ENCODE measurements at regions not wholly inside any gene's neighbourhood (a gene's known extent, or its start where the extent isn't known, plus 50 kb on each side); places are given as distances from the start of the nearest gene placed in this dataset.

DNA sequence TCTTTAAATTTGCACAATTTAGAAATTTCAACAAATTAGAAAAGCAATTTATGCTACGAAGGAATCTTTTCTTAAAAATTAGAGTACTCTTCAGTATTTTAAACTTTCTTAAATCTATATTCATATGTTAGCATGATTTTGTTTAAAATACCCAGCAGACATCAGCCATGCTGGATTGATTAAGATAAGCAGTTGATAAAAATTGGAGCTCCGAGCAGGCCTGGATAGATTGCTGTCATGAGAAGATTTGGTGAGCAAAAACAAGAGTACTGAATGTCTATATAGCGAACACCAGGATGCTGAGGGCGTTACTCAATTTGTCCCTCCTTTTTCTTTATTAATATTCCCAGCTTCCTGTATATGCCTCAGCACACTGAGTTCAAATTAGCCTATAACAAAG is 108.4 kb upstream of the SLC35B3 start:
- Mint-ChIP-seq H3K4me3 (no peak overlapping the region), H3K4me1 (no peaks in the 10 kb centered on the region), H3K9me3 (peaks cover 0 to 30% (median 20%) of the 10 kb centered on the region in 3 donors), H3K27me3 (peaks cover 0 to 5% of the 10 kb centered on the region in 2 donors), H3K36me3 (no peaks in the 10 kb centered on the region), H3K27ac (no peak overlapping the region)
- no peaks in the 10 kb centered on the region for H3K4me1 ChIP-seq (ENCODE audit: control insufficient read depth in 1 of 2, extremely low read depth in 1 of 2, insufficient read depth in 2 of 2, low read length in 2 of 2)
- DNase-seq (no peak), ATAC-seq (replicated peaks in 1 of 4) (no peak)
- H3K27ac ChIP-seq (ENCODE audit: low read length) = no peak overlapping the region
- H3K27me3 ChIP-seq (replicated peaks in 1 of 2; ENCODE audit: control insufficient read depth in 2 of 2, extremely low read depth in 1 of 2, insufficient read depth in 2 of 2, low read length in 1 of 2) = no peaks in the 10 kb centered on the region
- H3K4me3 ChIP-seq (ENCODE audit: control insufficient read depth in 1 of 2, extremely low read depth in 1 of 2, low read length in 1 of 2) = no peak overlapping the region
- no peaks in the 10 kb centered on the region for H3K9me3 ChIP-seq
- no CpG with 5 or more reads among the region's 4 CpGs for WGBS (ENCODE audit: insufficient coverage)
- POLR2A ChIA-PET = no interaction called here
- H3K36me3 ChIP-seq (ENCODE audit: control insufficient read depth in 2 of 2, extremely low read depth in 1 of 2, insufficient read depth in 1 of 2, low read length in 1 of 2) = no peaks in the 10 kb centered on the region
- CTCF ChIA-PET = no interaction called here

- Histone ChIP-seq H3K27me3 (replicated peaks in 1 of 2; ENCODE audit: control insufficient read depth in 2 of 2, extremely low read depth in 1 of 2, insufficient read depth in 2 of 2, low read length in 1 of 2) (no peaks in the 10 kb centered on the region), H3K9me3 (no peaks in the 10 kb centered on the region), H3K27ac (ENCODE audit: low read length) (no peak overlapping the region), H3K4me1 (ENCODE audit: control insufficient read depth in 1 of 2, extremely low read depth in 1 of 2, insufficient read depth in 2 of 2, low read length in 2 of 2) (no peaks in the 10 kb centered on the region), H3K36me3 (ENCODE audit: control insufficient read depth in 2 of 2, extremely low read depth in 1 of 2, insufficient read depth in 1 of 2, low read length in 1 of 2) (no peaks in the 10 kb centered on the region), H3K4me3 (ENCODE audit: control insufficient read depth in 1 of 2, extremely low read depth in 1 of 2, low read length in 1 of 2) (no peak overlapping the region)
- Mint-ChIP-seq H3K4me1 (no peaks in the 10 kb centered on the region), H3K27me3 (peaks cover 0 to 5% of the 10 kb centered on the region in 2 donors), H3K4me3 (no peak overlapping the region), H3K27ac (no peak overlapping the region), H3K36me3 (no peaks in the 10 kb centered on the region), H3K9me3 (peaks cover 0 to 33% (median 20%) of the 10 kb centered on the region in 3 donors)
- no peak for ATAC-seq (replicated peaks in 1 of 4)
- no peak for DNase-seq
- ChIA-PET POLR2A (no interaction called here), CTCF (no interaction called here)
Measured at GRCh38 chr6:8539453-8539852, 104.1 kb upstream of the SLC35B3 start.

- Histone ChIP-seq H3K9me3 (no peaks in the 10 kb centered on the region), H3K4me1 (ENCODE audit: control insufficient read depth in 1 of 2, extremely low read depth in 1 of 2, insufficient read depth in 2 of 2, low read length in 2 of 2) (no peaks in the 10 kb centered on the region), H3K4me3 (ENCODE audit: control insufficient read depth in 1 of 2, extremely low read depth in 1 of 2, low read length in 1 of 2) (no peak overlapping the region), H3K27me3 (replicated peaks in 1 of 2; ENCODE audit: control insufficient read depth in 2 of 2, extremely low read depth in 1 of 2, insufficient read depth in 2 of 2, low read length in 1 of 2) (no peaks in the 10 kb centered on the region), H3K27ac (ENCODE audit: low read length) (no peak overlapping the region), H3K36me3 (ENCODE audit: control insufficient read depth in 2 of 2, extremely low read depth in 1 of 2, insufficient read depth in 1 of 2, low read length in 1 of 2) (no peaks in the 10 kb centered on the region)
- ATAC-seq (replicated peaks in 1 of 4) = no peak
- CTCF ChIA-PET = no interaction called here
- H3K36me3 Mint-ChIP-seq = no peaks in the 10 kb centered on the region
- peaks cover 0 to 31% (median 18%) of the 10 kb centered on the region in 3 donors for H3K9me3 Mint-ChIP-seq
- no peaks in the 10 kb centered on the region for H3K4me1 Mint-ChIP-seq
- 32% methylated on average over 2 of the region's 3 CpGs for WGBS (ENCODE audit: insufficient coverage)
- H3K4me3 Mint-ChIP-seq = no peak overlapping the region
- no peak for DNase-seq
- POLR2A ChIA-PET = no interaction called here
- H3K27ac Mint-ChIP-seq = no peak overlapping the region
- no peaks in the 10 kb centered on the region for H3K27me3 Mint-ChIP-seq
Measured at GRCh38 chr6:8536122-8536521, 100.8 kb upstream of the SLC35B3 start.

DNA sequence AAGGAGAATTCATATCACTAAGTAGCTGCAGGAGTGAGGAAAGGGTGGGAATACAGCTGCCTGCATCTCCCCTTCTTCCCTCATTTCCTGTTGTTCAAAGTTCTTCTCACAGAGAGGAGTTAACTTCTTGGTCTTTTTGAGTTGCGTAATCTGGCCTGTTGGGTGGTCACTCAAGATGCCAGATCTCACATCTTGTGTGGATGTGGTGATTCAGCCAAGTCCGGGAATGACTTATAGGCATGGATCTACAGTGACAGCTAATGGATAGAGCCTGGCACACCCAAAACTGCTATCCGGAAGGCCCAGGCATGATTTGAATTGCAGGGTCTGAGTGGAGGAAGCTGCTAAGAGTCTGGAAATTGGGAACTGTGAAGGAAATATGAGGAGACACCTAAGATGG is 100.2 kb upstream of the SLC35B3 start:
- Mint-ChIP-seq H3K9me3 (peaks cover 0 to 25% (median 13%) of the 10 kb centered on the region in 3 donors), H3K27ac (no peak overlapping the region), H3K4me1 (no peaks in the 10 kb centered on the region), H3K27me3 (no peaks in the 10 kb centered on the region), H3K36me3 (no peaks in the 10 kb centered on the region), H3K4me3 (no peak overlapping the region)
- ATAC-seq (replicated peaks in 1 of 4) (no peak), DNase-seq (no peak)
- CTCF ChIA-PET = no interaction called here
- POLR2A ChIA-PET = no interaction called here
- H3K27ac ChIP-seq (ENCODE audit: low read length) = no peak overlapping the region
- no peaks in the 10 kb centered on the region for H3K27me3 ChIP-seq (replicated peaks in 1 of 2; ENCODE audit: control insufficient read depth in 2 of 2, extremely low read depth in 1 of 2, insufficient read depth in 2 of 2, low read length in 1 of 2)
- WGBS (ENCODE audit: insufficient coverage) = 76% methylated on average over 3 of the region's 3 CpGs
- no peak overlapping the region for H3K4me3 ChIP-seq (ENCODE audit: control insufficient read depth in 1 of 2, extremely low read depth in 1 of 2, low read length in 1 of 2)
- no peaks in the 10 kb centered on the region for H3K36me3 ChIP-seq (ENCODE audit: control insufficient read depth in 2 of 2, extremely low read depth in 1 of 2, insufficient read depth in 1 of 2, low read length in 1 of 2)
- H3K4me1 ChIP-seq (ENCODE audit: control insufficient read depth in 1 of 2, extremely low read depth in 1 of 2, insufficient read depth in 2 of 2, low read length in 2 of 2) = no peaks in the 10 kb centered on the region
- no peaks in the 10 kb centered on the region for H3K9me3 ChIP-seq

DNA sequence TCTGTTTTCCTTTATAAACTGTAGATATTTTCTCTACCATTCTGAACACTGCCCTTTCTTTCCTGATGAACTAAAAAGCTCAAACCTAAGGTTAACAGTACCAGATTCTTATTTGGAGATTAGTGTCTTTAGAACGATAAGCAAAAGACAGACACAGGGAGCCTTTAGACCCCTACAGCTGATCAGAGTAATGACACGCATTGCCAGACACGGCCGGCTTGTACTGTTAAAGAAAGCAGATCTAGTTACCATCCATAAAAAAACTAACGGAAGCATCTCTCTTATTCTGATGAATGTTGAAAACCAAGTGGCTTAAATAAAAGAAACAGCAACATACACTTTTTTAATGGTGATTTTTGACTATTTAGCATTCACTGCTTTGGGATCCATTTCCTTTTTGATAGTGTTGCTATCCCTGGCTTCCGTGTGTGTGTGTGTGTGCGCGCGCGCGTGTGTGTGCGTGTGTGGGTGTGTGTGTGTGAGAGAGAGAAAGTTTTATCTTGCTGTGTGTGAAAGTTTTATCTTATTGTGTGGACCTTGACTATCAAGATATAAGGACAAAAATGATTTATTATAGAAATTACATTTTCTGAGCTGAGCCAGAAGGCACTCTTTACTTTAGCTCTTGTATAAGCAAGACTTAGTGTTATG is 95.6 kb upstream of the SLC35B3 start:
- no peaks in the 10 kb centered on the region for H3K27me3 ChIP-seq (replicated peaks in 1 of 2; ENCODE audit: control insufficient read depth in 2 of 2, extremely low read depth in 1 of 2, insufficient read depth in 2 of 2, low read length in 1 of 2)
- H3K36me3 Mint-ChIP-seq = no peaks in the 10 kb centered on the region
- no peak overlapping the region for H3K27ac ChIP-seq (ENCODE audit: low read length)
- H3K27ac Mint-ChIP-seq = no peak overlapping the region
- H3K4me1 ChIP-seq (ENCODE audit: control insufficient read depth in 1 of 2, extremely low read depth in 1 of 2, insufficient read depth in 2 of 2, low read length in 2 of 2) = no peaks in the 10 kb centered on the region
- no peak for DNase-seq
- H3K9me3 ChIP-seq = no peaks in the 10 kb centered on the region
- ATAC-seq (replicated peaks in 1 of 4) = no peak
- peaks cover 0 to 4% (median 0%) of the 10 kb centered on the region in 3 donors for H3K9me3 Mint-ChIP-seq
- CTCF ChIA-PET = no interaction called here
- H3K36me3 ChIP-seq (ENCODE audit: control insufficient read depth in 2 of 2, extremely low read depth in 1 of 2, insufficient read depth in 1 of 2, low read length in 1 of 2) = no peaks in the 10 kb centered on the region
- H3K4me3 Mint-ChIP-seq = no peak overlapping the region
- H3K4me3 ChIP-seq (ENCODE audit: control insufficient read depth in 1 of 2, extremely low read depth in 1 of 2, low read length in 1 of 2) = no peak overlapping the region
- H3K4me1 Mint-ChIP-seq = no peaks in the 10 kb centered on the region
- POLR2A ChIA-PET = no interaction called here
- H3K27me3 Mint-ChIP-seq = no peaks in the 10 kb centered on the region
- WGBS (ENCODE audit: insufficient coverage) = 87% methylated on average over 3 of the region's 12 CpGs

GRCh38 chr6:8529250-8529649 is 93.9 kb upstream of the SLC35B3 start:
- no peaks in the 10 kb centered on the region for H3K27me3 Mint-ChIP-seq
- Histone ChIP-seq H3K9me3 (no peaks in the 10 kb centered on the region), H3K27me3 (replicated peaks in 1 of 2; ENCODE audit: control insufficient read depth in 2 of 2, extremely low read depth in 1 of 2, insufficient read depth in 2 of 2, low read length in 1 of 2) (no peaks in the 10 kb centered on the region), H3K4me3 (ENCODE audit: control insufficient read depth in 1 of 2, extremely low read depth in 1 of 2, low read length in 1 of 2) (no peak overlapping the region), H3K36me3 (ENCODE audit: control insufficient read depth in 2 of 2, extremely low read depth in 1 of 2, insufficient read depth in 1 of 2, low read length in 1 of 2) (no peaks in the 10 kb centered on the region), H3K4me1 (ENCODE audit: control insufficient read depth in 1 of 2, extremely low read depth in 1 of 2, insufficient read depth in 2 of 2, low read length in 2 of 2) (no peaks in the 10 kb centered on the region), H3K27ac (ENCODE audit: low read length) (no peak overlapping the region)
- DNase-seq (no peak), ATAC-seq (replicated peaks in 1 of 4) (no peak)
- H3K36me3 Mint-ChIP-seq = no peaks in the 10 kb centered on the region
- ChIA-PET CTCF (no interaction called here), POLR2A (no interaction called here)
- no CpG with 5 or more reads among the region's 2 CpGs for WGBS (ENCODE audit: insufficient coverage)
- no peak overlapping the region for H3K4me3 Mint-ChIP-seq
- H3K9me3 Mint-ChIP-seq = peaks cover 0 to 4% (median 0%) of the 10 kb centered on the region in 3 donors
- no peaks in the 10 kb centered on the region for H3K4me1 Mint-ChIP-seq
- no peak overlapping the region for H3K27ac Mint-ChIP-seq

DNA sequence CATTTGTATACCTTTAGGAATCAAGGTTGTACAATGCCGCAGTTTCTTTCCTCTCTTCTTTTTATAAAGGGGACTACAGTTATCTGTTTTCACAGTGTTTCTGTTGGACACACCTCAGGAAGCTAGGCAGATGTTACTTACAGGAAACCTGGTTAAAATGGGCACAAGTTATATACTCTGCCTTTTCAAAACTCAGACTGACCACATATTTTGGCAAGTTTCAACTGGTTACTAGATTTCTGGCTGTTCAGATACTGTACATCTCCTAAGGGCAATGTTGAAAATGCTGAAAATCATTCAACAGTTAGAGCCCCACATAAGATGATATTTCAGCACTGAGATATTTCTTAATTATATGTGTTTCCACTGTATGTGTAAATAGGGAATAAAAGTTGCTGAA is 92.5 kb upstream of the SLC35B3 start:
- no CpG with 5 or more reads among the region's 1 CpG for WGBS (ENCODE audit: insufficient coverage)
- no peak for ATAC-seq (replicated peaks in 1 of 4)

More for the DNA sequence above, 92.5 kb upstream of the SLC35B3 start:
- Histone ChIP-seq H3K4me1 (ENCODE audit: control insufficient read depth in 1 of 2, extremely low read depth in 1 of 2, insufficient read depth in 2 of 2, low read length in 2 of 2) (no peaks in the 10 kb centered on the region), H3K4me3 (ENCODE audit: control insufficient read depth in 1 of 2, extremely low read depth in 1 of 2, low read length in 1 of 2) (no peak overlapping the region), H3K9me3 (no peaks in the 10 kb centered on the region), H3K27me3 (replicated peaks in 1 of 2; ENCODE audit: control insufficient read depth in 2 of 2, extremely low read depth in 1 of 2, insufficient read depth in 2 of 2, low read length in 1 of 2) (no peaks in the 10 kb centered on the region), H3K36me3 (ENCODE audit: control insufficient read depth in 2 of 2, extremely low read depth in 1 of 2, insufficient read depth in 1 of 2, low read length in 1 of 2) (no peaks in the 10 kb centered on the region), H3K27ac (ENCODE audit: low read length) (no peak overlapping the region)
- no peaks in the 10 kb centered on the region for H3K36me3 Mint-ChIP-seq
- no peak for DNase-seq
- H3K27ac Mint-ChIP-seq = no peak overlapping the region
- no peaks in the 10 kb centered on the region for H3K27me3 Mint-ChIP-seq
- no peaks in the 10 kb centered on the region for H3K4me1 Mint-ChIP-seq
- ChIA-PET CTCF (no interaction called here), POLR2A (no interaction called here)
- no peak overlapping the region for H3K4me3 Mint-ChIP-seq
- H3K9me3 Mint-ChIP-seq = peaks cover 0 to 6% (median 0%) of the 10 kb centered on the region in 3 donors
